ENCODE measurements at regions not wholly inside any gene's neighbourhood (a gene's known extent, or its start where the extent isn't known, plus 50 kb on each side); places are given as distances from the start of the nearest gene placed in this dataset.
A peak's percentile ranks its signal among the peaks of the same experiment; 100 is the strongest.

DNA sequence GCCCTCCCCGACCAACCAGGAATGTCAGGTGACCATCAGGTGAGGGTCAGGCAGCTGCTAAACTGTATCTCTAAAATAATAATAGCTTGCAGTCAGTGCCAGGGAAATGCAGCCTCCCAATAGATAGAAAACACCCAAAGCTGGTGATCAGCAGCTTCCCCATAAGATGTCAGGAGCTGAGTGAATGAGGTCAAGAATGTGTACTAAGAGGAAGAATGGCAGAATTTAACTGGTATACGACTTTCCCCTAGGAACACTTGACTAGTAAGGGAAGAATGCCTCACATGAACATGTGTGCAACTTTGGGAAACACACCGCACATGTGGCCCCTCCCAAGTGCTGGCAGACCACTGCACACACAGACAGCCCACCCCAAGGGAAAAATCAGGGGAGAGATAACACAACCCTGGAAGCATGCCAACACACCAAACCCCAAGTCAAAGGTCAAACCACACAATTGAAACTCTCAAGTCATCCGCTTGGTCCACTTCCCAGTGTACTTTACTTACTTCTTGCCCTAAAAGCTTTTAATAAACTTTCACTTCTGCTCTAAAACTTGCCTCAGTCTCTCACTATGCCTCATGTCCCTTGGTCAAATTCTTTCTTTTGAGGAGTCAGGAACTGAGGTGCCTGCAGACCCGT lies 806.5 kb downstream of the OTOL1 start:
- no peak for DNase-seq (ENCODE audit: low read depth, low spot score)

DNA sequence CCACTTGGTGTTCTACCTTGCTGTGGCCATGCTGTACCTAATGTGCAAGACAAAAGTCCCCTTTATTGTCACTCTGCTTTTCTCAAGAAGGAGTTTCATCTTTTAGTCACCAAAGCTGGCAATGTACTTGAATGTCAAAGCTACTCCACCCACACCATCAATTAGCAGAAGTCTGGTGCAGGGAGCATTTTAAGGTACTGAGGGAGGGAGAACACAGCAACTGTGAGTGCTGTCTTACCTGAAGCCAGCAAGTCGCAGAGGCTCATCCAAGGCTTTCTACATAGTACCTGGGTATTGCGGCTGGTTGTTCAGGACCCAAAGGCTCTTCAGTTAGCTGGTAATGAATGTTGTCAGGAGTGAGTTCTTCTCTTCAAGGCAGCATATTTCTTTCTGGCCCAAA lies 820.4 kb downstream of the OTOL1 start:
- no peak for DNase-seq (ENCODE audit: low read depth, low spot score)

- DNase-seq (ENCODE audit: low read depth, low spot score), result no peak
Measured at GRCh38 chr3:162328649-162329048, 832.0 kb downstream of the OTOL1 start.

DNA sequence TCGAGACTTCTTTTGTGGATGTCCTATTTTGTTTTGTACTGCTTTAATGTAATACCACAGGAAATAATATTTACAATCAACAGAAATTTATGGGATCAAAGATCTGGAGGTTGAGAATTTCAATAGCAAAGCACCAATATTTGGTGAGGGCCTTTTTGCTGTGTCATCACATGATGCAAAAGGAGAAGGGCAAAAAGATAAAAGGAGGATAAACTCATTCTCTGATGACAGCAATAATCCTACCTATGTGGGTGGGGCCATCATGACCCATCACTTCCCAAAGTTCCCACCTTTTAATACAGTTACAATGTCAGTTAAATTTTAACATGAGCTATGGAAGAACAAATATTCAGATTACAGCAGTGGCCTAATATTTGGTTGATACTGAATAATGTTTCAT lies 832.9 kb downstream of the OTOL1 start:
- DNase-seq (ENCODE audit: low read depth, low spot score), result no peak

- no peak for DNase-seq (ENCODE audit: low read depth, low spot score)
Measured at GRCh38 chr3:162332344-162332743, 835.7 kb downstream of the OTOL1 start.

GRCh38 chr3:162334537-162334936 lies 837.9 kb downstream of the OTOL1 start:
- no peak for DNase-seq (ENCODE audit: low read depth, low spot score)

- peak; percentile 61 for DNase-seq (ENCODE audit: low read depth, low spot score)
Measured at GRCh38 chr3:162337630-162338029, 841.0 kb downstream of the OTOL1 start.

- DNase-seq (ENCODE audit: low read depth, low spot score), result peak; percentile 10
Measured at GRCh38 chr3:162338514-162338913, 841.9 kb downstream of the OTOL1 start.

- DNase-seq (ENCODE audit: low read depth, low spot score), result no peak
Measured at GRCh38 chr3:162348912-162349311, 852.3 kb downstream of the OTOL1 start.

DNA sequence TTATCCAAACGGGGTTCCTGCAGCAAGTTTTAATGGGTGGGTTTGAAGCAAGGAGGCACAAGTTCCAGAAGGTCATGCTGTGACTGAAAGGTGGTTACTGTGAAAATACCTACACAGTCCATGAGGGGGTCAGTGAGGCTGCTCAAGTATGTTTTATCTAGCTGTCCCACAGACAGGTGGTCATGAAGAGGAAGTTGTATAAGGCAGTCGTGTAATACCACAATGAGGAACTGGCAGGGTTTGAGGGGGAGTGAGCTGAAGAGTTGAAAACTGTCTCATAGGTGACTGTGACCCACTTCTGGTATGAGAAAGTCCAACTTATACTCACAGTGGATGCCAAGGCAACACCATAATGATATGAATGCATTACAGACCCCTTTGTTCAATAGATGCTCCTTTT lies 856.8 kb downstream of the OTOL1 start:
- no peak for DNase-seq (ENCODE audit: low read depth, low spot score)

DNA sequence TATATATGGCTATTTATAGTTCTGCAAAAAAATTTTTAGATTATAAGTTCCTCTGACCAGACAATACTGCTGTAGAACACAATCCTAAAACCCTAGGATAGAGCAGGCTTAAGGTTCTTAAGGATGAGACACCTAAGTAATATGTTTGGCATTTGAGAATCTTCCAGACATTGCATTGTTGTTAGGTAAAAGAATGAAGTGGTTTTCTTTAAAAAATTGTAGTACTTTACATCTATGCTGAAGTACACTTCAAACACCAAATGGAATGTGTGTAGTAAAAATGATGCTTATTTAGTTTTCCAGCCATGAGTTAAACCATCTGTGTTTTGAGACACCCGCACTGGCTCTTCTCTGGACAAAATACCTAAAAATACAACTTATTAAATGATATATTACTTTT lies 857.7 kb downstream of the OTOL1 start:
- no peak for DNase-seq (ENCODE audit: low read depth, low spot score)

DNA sequence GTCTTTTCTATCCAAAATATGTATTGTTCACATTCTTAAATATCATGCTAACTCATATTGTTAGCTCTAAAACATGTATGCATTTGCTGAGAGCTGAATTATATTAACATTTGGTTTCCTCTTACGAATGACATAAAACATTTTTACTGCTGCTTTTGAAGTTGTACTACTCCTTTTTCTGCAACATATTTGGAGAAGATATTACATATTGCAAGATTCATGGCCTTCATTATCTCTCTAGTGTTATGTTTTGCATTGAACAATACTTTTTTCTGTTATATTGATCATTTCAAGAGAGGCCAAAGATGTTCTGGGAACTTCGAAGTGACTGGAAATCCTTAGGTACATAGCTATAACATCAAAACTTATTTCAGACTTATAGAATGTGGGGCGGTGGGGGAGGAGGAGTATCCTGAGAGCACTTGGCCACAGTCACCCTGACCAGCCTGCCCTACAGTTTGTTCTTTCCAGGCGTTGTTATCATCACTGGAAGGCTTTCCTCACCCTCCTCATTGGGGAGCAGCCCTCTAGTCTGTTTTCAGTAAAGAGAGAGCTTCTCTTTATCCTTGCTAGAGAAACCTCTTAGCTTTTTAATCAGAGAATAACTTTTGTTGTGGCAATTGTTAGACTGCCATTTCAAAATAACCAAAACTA lies 868.6 kb downstream of the OTOL1 start:
- DNase-seq (ENCODE audit: low read depth, low spot score), result no peak

GRCh38 chr3:162366166-162366766 lies 869.7 kb downstream of the OTOL1 start:
- DNase-seq (ENCODE audit: low read depth, low spot score), result no peak

GRCh38 chr3:162367429-162368260 lies 871.0 kb downstream of the OTOL1 start:
- DNase-seq (ENCODE audit: low read depth, low spot score), result no peak

DNA sequence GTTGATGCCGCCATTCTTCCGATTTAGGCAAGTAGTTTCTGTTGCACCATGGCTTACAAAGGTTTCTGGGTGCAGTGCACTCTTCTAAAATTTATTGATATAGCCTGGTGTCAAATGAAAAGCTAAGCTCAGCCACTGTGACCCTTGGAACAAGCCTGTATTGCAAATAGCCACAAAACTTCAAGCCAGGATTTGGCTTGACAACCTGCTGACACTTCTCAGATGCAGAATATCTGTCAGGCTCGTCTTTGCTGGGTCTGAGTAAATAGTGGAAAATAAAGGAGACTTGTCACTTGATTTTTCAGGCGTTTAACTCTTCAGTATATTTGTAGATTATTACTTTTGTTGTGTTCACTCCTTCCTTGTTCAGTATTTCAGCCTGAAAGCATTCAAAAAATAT lies 871.8 kb downstream of the OTOL1 start:
- no peak for DNase-seq (ENCODE audit: low read depth, low spot score)

- no peak for DNase-seq (ENCODE audit: low read depth, low spot score)
Measured at GRCh38 chr3:162369306-162369705, 872.7 kb downstream of the OTOL1 start.

DNA sequence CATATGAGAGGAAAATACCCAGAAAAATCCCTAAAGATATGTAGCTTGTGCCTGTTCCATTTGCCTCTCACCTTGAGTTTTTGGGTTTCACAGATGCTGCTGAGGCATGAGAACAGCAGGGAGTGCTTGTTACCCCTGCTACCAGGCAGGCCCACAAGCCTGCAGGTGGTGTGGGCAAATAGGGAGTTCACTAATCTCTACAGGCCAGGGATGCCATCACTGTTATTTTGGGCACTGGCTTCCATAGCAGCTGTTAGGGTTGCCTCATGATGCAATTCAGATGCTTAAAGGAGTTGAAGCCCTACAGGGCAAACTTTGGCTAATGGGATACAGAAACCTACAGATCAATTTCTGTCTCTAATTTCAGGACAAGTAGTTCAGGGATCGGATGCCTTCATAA lies 873.5 kb downstream of the OTOL1 start:
- DNase-seq (ENCODE audit: low read depth, low spot score), result no peak

DNA sequence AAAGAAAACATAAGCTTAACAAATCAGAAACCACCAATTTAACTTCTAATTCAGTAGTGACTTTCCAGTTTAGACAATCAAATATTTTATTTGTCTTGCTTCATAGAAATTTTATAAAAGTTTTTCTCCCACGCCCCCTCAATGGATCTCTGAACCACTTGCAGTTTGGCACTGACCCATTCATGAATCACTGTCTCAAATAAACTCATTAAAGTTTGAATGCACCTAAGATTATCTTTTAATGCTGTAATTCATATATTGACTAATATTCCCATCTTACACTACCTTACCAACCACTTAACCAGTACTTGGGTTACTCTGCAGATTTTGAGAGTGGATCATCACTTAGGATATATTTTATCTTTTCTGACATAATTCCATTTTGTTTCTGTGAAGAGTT lies 880.2 kb downstream of the OTOL1 start:
- no peak for DNase-seq (ENCODE audit: low read depth, low spot score)

DNA sequence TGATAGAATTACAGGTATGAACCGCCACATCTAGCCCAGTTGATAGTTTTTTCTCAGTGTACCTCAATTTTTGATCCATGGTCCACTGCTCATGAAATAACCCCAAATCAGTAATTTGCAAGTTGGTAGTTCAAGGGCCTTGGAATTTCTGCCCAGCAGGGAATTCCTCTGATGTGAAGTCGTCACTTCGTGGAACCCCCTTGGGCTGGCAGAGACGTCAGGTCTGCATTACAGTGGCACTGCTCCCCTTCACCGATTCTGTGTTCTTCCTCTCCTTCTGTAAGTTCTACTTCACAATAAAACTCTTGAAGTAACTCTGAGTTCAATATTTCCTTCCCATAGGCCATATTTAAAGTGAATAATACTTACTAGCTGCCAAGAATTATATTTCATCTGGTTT lies 881.0 kb downstream of the OTOL1 start:
- no peak for DNase-seq (ENCODE audit: low read depth, low spot score)

- no peak for DNase-seq (ENCODE audit: low read depth, low spot score)
Measured at GRCh38 chr3:162385387-162385786, 888.8 kb downstream of the OTOL1 start.

DNA sequence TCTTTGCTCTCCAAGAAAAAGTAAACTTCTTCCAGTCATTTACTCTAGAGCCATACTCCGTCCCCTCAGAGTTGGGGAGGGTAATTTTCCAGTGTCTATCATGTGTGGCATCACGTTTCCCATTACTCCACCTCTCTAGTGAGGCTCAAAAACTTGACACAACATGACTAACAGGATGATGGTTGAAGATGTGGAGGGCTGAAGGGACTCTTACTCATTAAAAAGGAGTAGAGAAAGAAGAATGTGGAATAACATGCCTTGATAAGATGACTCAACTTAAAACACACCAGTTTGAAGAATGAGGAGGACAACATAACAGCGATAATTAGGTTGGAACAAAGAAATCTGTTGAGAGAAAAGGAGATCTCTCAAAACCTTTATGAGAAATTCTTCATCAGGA lies 894.3 kb downstream of the OTOL1 start:
- DNase-seq (ENCODE audit: low read depth, low spot score), result no peak

DNA sequence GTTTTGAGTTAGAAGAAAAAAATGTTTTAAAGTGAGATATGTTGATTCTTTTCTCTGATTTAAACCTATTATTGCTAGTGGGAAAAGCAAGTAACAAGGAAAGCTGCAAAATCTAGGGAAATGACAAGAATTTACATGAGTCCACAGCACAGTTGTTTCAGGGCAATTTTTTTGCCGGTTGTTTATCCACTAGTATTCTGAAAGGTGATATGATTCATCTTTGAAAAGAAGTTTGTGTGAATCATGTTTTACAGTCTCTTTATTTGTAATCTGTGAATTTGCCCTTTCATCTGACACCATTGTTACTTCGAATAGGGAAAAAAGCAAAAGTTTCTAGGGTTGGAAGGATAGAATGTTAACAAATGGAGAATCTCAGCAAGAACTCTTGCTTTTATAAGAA lies 894.7 kb downstream of the OTOL1 start:
- no peak for DNase-seq (ENCODE audit: low read depth, low spot score)
